ENCODE measurements at regions not wholly inside any gene's neighbourhood (a gene's known extent, or its start where the extent isn't known, plus 50 kb on each side); places are given as distances from the start of the nearest gene placed in this dataset.

- no peak for DNase-seq (ENCODE audit: low spot score)
Observed at GRCh38 chr7:120164-120991, 72.0 kb upstream of the FAM20C start.

GRCh38 chr7:121002-121785, 71.2 kb upstream of the FAM20C start:
- DNase-seq (ENCODE audit: low spot score): no peak

GRCh38 chr7:123237-123636, 69.1 kb upstream of the FAM20C start:
- DNase-seq (ENCODE audit: low spot score): no peak

GRCh38 chr7:124130-124949, 68.0 kb upstream of the FAM20C start:
- no peak for DNase-seq (ENCODE audit: low spot score)

GRCh38 chr7:125061-125475, 67.3 kb upstream of the FAM20C start:
- DNase-seq (ENCODE audit: low spot score): no peak

- no peak for DNase-seq (ENCODE audit: low spot score)
Observed at GRCh38 chr7:125661-126060, 66.7 kb upstream of the FAM20C start.

- no peak for DNase-seq (ENCODE audit: low spot score)
Observed at GRCh38 chr7:126368-126767, 66.0 kb upstream of the FAM20C start.

- no peak for DNase-seq (ENCODE audit: low spot score)
Observed at GRCh38 chr7:127064-127598, 65.2 kb upstream of the FAM20C start.

- no peak for DNase-seq (ENCODE audit: low spot score)
Observed at GRCh38 chr7:128171-129080, 63.9 kb upstream of the FAM20C start.

GRCh38 chr7:129366-130221, 62.8 kb upstream of the FAM20C start:
- DNase-seq (ENCODE audit: low spot score): no peak

GRCh38 chr7:130222-130572, 62.2 kb upstream of the FAM20C start:
- peak; percentile 13 for DNase-seq (ENCODE audit: low spot score)

GRCh38 chr7:130875-131780, 61.2 kb upstream of the FAM20C start:
- peak; percentile 15 for DNase-seq (ENCODE audit: low spot score)

GRCh38 chr7:131781-132482, 60.4 kb upstream of the FAM20C start:
- peak; percentile 12 for DNase-seq (ENCODE audit: low spot score)

- no peak for DNase-seq (ENCODE audit: low spot score)
Observed at GRCh38 chr7:132899-133298, 59.5 kb upstream of the FAM20C start.

GRCh38 chr7:133470-133869, 58.9 kb upstream of the FAM20C start:
- peak; percentile 10 for DNase-seq (ENCODE audit: low spot score)

- DNase-seq (ENCODE audit: low spot score): peak; percentile 15
Observed at GRCh38 chr7:134029-134428, 58.3 kb upstream of the FAM20C start.

GRCh38 chr7:134561-135256, 57.7 kb upstream of the FAM20C start:
- DNase-seq (ENCODE audit: low spot score): peak; percentile 11

- peak; percentile 3 for DNase-seq (ENCODE audit: low spot score)
Observed at GRCh38 chr7:135257-135653, 57.1 kb upstream of the FAM20C start.
